GM13977 (cell line): ENCODE measurements at regions not wholly inside any gene's neighbourhood (a gene's known extent, or its start where the extent isn't known, plus 50 kb on each side); places are given as distances from the start of the nearest gene placed in this dataset.

Experiments used
- DNase-seq: peaks from one replicate; pipeline ENCODE4 v3.0.0; 2012; ENCODE audit warnings: low spot score
- in situ Hi-C: fragments of 300-500 bp; cut with MboI; formaldehyde crosslinking; loops from one replicate; pipeline ENCODE4 v1.12.0; 2022; ENCODE audit warnings: low sequenced_read_pairs, low pct_unique_long_range_greater_than_20kb, mixed read lengths, inconsistent platforms; ENCODE audit not compliant: unreplicated experiment
- TF ChIP-seq, protein P1 (sequence below): IDR thresholded peaks from 2 replicates; pipeline ENCODE4 v1.5.1; 2012; ENCODE audit warnings: mild to moderate bottlenecking, control low read depth; ENCODE audit not compliant: insufficient read depth; ENCODE audit errors: extremely low read depth, missing control alignments

DNA sequence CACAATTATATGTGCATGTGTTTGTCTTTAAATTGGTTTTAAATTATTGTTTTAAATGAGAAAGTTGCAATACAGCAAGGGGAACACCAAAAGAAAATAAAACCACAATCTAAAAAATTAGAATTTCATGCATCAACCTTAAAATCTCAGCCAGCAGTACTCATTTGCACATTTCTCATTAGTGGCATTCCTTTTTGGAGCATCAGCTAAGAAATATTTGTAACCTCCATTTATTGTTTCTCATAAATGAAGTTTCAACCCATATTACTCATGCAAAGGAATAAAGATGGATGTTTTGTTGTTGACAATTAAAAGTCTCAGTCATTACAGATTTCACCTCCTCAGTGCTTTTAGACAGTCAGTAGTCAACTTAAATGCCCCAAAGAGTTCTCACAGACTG lies 160.1 kb downstream of the TBX15 start:
- no peak for DNase-seq
- in situ Hi-C loops: no loop called here
- TF ChIP-seq, protein P1, sequence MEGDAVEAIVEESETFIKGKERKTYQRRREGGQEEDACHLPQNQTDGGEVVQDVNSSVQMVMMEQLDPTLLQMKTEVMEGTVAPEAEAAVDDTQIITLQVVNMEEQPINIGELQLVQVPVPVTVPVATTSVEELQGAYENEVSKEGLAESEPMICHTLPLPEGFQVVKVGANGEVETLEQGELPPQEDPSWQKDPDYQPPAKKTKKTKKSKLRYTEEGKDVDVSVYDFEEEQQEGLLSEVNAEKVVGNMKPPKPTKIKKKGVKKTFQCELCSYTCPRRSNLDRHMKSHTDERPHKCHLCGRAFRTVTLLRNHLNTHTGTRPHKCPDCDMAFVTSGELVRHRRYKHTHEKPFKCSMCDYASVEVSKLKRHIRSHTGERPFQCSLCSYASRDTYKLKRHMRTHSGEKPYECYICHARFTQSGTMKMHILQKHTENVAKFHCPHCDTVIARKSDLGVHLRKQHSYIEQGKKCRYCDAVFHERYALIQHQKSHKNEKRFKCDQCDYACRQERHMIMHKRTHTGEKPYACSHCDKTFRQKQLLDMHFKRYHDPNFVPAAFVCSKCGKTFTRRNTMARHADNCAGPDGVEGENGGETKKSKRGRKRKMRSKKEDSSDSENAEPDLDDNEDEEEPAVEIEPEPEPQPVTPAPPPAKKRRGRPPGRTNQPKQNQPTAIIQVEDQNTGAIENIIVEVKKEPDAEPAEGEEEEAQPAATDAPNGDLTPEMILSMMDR: no peak

DNA sequence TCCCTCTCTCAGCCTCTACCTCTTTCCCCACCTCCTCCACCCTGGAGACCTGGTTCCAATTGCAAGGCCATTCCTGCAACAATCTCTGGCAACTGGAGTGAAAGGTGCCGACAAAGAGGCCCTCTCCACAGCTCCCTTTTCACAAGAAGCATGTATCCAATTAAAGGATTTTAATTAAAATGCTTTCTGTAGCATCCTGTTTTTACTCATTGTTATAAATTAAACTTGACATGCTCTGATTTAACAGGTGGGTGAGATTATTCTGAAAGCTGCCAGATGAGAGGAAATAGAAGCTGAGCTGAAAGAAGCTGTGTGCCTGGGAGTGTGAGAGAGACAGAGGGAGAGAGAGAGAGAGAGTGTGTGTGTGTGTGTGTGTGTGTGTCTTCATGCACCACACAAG lies 160.5 kb downstream of the TBX15 start:
- TF ChIP-seq, protein P1: no peak
- in situ Hi-C loops: no loop called here
- DNase-seq: no peak

DNA sequence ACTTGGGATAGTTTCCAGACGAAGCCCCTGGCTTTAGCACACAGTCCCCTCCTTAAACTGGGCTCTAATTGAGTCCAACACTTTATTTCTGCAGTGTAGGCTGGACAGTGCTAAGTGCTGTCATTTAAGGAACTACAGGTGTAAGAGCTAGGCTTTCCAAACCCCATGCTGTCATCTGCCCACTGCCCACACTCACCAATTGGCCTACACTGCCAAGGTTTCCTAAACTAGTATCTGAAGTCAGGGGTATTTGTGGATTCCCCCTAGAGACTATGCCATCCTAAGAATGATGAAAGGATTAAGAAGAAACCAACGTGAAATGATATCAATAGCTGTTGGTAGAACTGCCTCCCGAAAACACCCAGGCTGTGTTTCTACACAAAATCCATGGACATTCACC lies 160.9 kb downstream of the TBX15 start:
- TF ChIP-seq, protein P1: no peak
- no peak for DNase-seq
- in situ Hi-C loops: no loop called here

DNA sequence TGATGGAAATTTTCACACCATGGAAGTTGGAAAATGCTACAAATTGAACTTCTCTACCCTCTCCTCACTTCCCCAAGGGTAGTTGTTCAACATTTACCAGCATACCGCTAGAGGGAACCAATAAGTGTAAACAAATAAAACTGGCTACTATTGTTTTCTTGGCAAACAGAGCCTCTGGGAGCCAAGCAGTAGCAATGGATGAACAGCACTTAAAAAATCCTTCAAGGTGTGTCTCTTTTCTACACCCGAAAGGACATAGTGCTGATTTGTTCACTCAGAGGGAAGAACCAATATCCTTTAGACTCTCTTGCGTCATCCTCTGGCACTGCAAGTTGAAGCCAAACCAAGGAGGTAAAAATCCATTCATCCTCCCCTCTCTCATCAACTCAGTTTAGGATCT lies 161.5 kb downstream of the TBX15 start:
- in situ Hi-C loops: no loop called here
- no peak for DNase-seq
- TF ChIP-seq, protein P1: no peak

DNA sequence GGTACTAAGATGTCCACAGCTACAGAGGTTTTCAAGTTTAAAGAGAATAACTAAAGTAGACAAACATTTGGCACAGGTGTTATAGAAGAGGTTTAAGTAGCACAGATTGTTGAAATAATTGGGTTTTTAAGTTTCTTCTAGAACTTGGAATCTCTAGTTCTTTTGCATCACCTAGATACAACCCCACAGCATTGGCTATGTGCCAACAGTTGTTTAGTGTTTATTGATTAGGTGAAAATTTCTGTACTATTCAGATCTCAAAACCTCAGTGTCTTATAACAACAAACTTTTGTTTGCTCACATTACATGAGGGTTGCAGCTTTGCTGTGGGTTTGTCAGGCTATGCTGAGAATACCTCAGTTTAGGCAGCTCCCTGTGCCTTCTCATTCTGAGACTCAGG lies 162.5 kb downstream of the TBX15 start:
- TF ChIP-seq, protein P1: no peak
- in situ Hi-C loops: no loop called here
- DNase-seq: no peak

DNA sequence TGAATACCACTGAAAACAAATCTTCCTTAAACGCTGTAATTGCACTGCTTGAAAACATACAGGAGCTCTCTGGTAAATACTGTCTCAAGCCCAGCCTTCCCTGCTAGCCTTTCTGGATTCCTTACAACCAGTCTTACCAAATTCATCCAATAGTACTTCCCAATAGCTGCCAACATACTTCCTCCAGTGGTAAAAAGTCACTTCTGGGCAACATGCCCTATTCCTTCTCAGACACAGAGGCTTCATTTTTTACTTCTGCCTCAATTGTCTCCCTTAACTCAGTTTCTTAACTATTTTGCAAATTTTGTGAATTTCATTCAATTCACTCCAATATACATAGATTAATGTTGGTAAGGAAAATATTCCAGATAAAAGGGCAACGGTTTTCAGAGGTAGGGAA lies 166.3 kb downstream of the TBX15 start:
- TF ChIP-seq, protein P1: no peak
- in situ Hi-C loops: no loop called here
- DNase-seq: no peak

DNA sequence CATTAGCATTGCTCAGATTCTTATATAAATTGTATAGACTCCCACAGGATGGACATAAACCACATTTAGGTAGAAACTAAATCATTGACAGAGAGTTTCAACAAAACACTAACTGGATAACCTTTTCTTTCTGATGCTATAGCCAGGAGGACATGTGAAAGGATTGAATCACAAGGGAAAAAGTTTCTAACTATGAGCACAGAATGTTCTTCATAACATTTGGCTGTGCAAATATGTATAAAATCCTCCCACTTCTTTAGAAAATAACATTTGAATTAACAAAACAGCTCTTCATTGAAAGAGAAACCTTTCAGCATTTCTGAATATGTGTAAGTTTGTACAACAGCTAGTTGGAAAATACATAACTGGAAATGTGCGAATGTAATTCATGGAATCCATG lies 167.3 kb downstream of the TBX15 start:
- TF ChIP-seq, protein P1: no peak
- in situ Hi-C loops: no loop called here
- DNase-seq: no peak
